OCI-LY1 (cell line): ENCODE measurements at regions not wholly inside any gene's neighbourhood (a gene's known extent, or its start where the extent isn't known, plus 50 kb on each side); places are given as distances from the start of the nearest gene placed in this dataset.

Experiments
- H2AFZ ChIP-seq: fragments of 200-600 bp; sonication (generic), shearing (Covaris generic); 2 replicates; pipeline ENCODE4 v1.6.0; 2014; ENCODE audit warnings: antibody characterized with exemption, mild to moderate bottlenecking, low read length
- H3F3A ChIP-seq: fragments of 200-600 bp; sonication (generic), shearing (Covaris generic); 2 replicates; pipeline ENCODE4 v1.6.0; 2014; ENCODE audit warnings: mild to moderate bottlenecking, antibody characterized with exemption, low read length, moderate library complexity; ENCODE audit not compliant: insufficient read depth
- H3K27ac ChIP-seq: fragments of 200-600 bp; sonication (generic); 2 replicates; pipeline ENCODE4 v1.5.1; 2014; ENCODE audit warnings: low read length, mixed run types, mild to moderate bottlenecking, low read depth; ENCODE audit not compliant: poor library complexity, severe bottlenecking
- H3K27me3 ChIP-seq: fragments of 200-600 bp; sonication (generic); 2 replicates; pipeline ENCODE4 v1.6.0; 2014; ENCODE audit warnings: antibody characterized with exemption, mild to moderate bottlenecking, low read length, moderate library complexity; ENCODE audit not compliant: insufficient read depth
- H3K36me3 ChIP-seq: fragments of 200-600 bp; sonication (generic); 2 replicates; pipeline ENCODE4 v1.6.1; 2014; ENCODE audit warnings: mild to moderate bottlenecking, antibody characterized with exemption, low read length, moderate library complexity, mixed read lengths; ENCODE audit not compliant: insufficient read depth
- H3K4me1 ChIP-seq: fragments of 200-600 bp; sonication (generic); 2 replicates; pipeline ENCODE4 v1.5.1; 2014; ENCODE audit warnings: mild to moderate bottlenecking, low read length, moderate library complexity; ENCODE audit not compliant: insufficient read depth, severe bottlenecking
- H3K4me2 ChIP-seq: fragments of 200-600 bp; sonication (generic), shearing (Covaris generic); 2 replicates; pipeline ENCODE4 v1.6.1; 2014; ENCODE audit warnings: low read length
- H3K4me3 ChIP-seq: fragments of 200-600 bp; sonication (generic); 2 replicates; pipeline ENCODE4 v1.5.1; 2014; ENCODE audit warnings: low read length, low read depth, mild to moderate bottlenecking, mixed read lengths; ENCODE audit not compliant: poor library complexity, severe bottlenecking
- H3K79me2 ChIP-seq: fragments of 200-600 bp; shearing (Covaris generic); 2 replicates; pipeline ENCODE4 v1.6.1; 2016; ENCODE audit warnings: mixed run types, low read length, mixed read lengths; ENCODE audit not compliant: insufficient read depth
- H3K9ac ChIP-seq: fragments of 200-600 bp; sonication (generic), shearing (Covaris generic); 2 replicates; pipeline ENCODE4 v1.6.1; 2014; ENCODE audit warnings: mild to moderate bottlenecking, low read length, mixed read lengths
- H3K9me2 ChIP-seq: fragments of 200-600 bp; sonication (generic), shearing (Covaris generic); 2 replicates; pipeline ENCODE4 v1.6.1; 2014; ENCODE audit warnings: low read depth, mild to moderate bottlenecking, low read length, mixed read lengths
- H3K9me3 ChIP-seq: fragments of 200-600 bp; shearing (Covaris generic); 2 replicates; pipeline ENCODE4 v1.6.1; 2014; ENCODE audit warnings: low read length, mixed read lengths
- H4K20me1 ChIP-seq: fragments of 200-600 bp; sonication (generic), shearing (Covaris generic); 2 replicates; pipeline ENCODE4 v1.6.0; 2016; ENCODE audit warnings: mild to moderate bottlenecking, low read length; ENCODE audit not compliant: insufficient read depth
- CTCF ChIP-seq: fragments of 200-600 bp; sonication (generic), shearing (Covaris generic); IDR thresholded peaks from 2 replicates; pipeline ENCODE4 v1.5.1; 2017; ENCODE audit warnings: mild to moderate bottlenecking, antibody characterized with exemption, low read length, moderate library complexity, mixed read lengths
- EZH2 ChIP-seq: fragments of 200-600 bp; sonication (generic), shearing (Covaris generic); IDR thresholded peaks from 2 replicates; pipeline ENCODE4 v1.8.0; 2017; ENCODE audit warnings: borderline replicate concordance, mixed run types, mild to moderate bottlenecking, antibody characterized with exemption, low read length, moderate library complexity, mixed read lengths

- no peak overlapping the region for H2AFZ ChIP-seq
- no peak overlapping the region for H3K4me3 ChIP-seq
- no peaks in the 10 kb centered on the region for H3K9me2 ChIP-seq
- no peaks in the 10 kb centered on the region for H3K27me3 ChIP-seq
- no peaks in the 10 kb centered on the region for H4K20me1 ChIP-seq
- H3K27ac ChIP-seq = no peak overlapping the region
- no peaks in the 10 kb centered on the region for H3K9me3 ChIP-seq
- TF ChIP-seq EZH2 (no peak), CTCF (no peak)
- H3K4me2 ChIP-seq = no peak overlapping the region
- H3K79me2 ChIP-seq = no peaks in the 10 kb centered on the region
- no peaks in the 10 kb centered on the region for H3K36me3 ChIP-seq
- H3K9ac ChIP-seq = no peak overlapping the region
- H3K4me1 ChIP-seq = no peaks in the 10 kb centered on the region
- no peaks in the 10 kb centered on the region for H3F3A ChIP-seq
Observed at GRCh38 chr2:52386433-52387030, 1354.6 kb upstream of the NRXN1 start.

GRCh38 chr2:52383541-52383940 lies 1351.6 kb upstream of the NRXN1 start:
- no peak overlapping the region for H2AFZ ChIP-seq
- H3K36me3 ChIP-seq = no peaks in the 10 kb centered on the region
- H4K20me1 ChIP-seq = no peaks in the 10 kb centered on the region
- H3K4me1 ChIP-seq = no peaks in the 10 kb centered on the region
- H3F3A ChIP-seq = no peaks in the 10 kb centered on the region
- no peaks in the 10 kb centered on the region for H3K27me3 ChIP-seq
- H3K9me2 ChIP-seq = no peaks in the 10 kb centered on the region
- TF ChIP-seq EZH2 (no peak), CTCF (no peak)
- no peaks in the 10 kb centered on the region for H3K79me2 ChIP-seq
- H3K9ac ChIP-seq = no peak overlapping the region
- H3K9me3 ChIP-seq = no peaks in the 10 kb centered on the region
- H3K4me2 ChIP-seq = no peak overlapping the region
- no peak overlapping the region for H3K27ac ChIP-seq
- no peak overlapping the region for H3K4me3 ChIP-seq

GRCh38 chr2:52369178-52369577 lies 1337.2 kb upstream of the NRXN1 start:
- no peak for TF ChIP-seq CTCF
- TF ChIP-seq EZH2 = no peak
- no peaks in the 10 kb centered on the region for H3K36me3 ChIP-seq
- H4K20me1 ChIP-seq = no peaks in the 10 kb centered on the region
- H3K4me3 ChIP-seq = no peak overlapping the region
- no peaks in the 10 kb centered on the region for H3K27me3 ChIP-seq
- no peak overlapping the region for H3K27ac ChIP-seq
- no peaks in the 10 kb centered on the region for H3K9me2 ChIP-seq
- H3K9me3 ChIP-seq = no peaks in the 10 kb centered on the region
- no peak overlapping the region for H3K4me2 ChIP-seq
- H2AFZ ChIP-seq = no peak overlapping the region
- H3F3A ChIP-seq = no peaks in the 10 kb centered on the region
- no peaks in the 10 kb centered on the region for H3K4me1 ChIP-seq
- no peak overlapping the region for H3K9ac ChIP-seq
- no peaks in the 10 kb centered on the region for H3K79me2 ChIP-seq
